ENCODE measurements at regions not wholly inside any gene's neighbourhood (a gene's known extent, or its start where the extent isn't known, plus 50 kb on each side); places are given as distances from the start of the nearest gene placed in this dataset.

DNA sequence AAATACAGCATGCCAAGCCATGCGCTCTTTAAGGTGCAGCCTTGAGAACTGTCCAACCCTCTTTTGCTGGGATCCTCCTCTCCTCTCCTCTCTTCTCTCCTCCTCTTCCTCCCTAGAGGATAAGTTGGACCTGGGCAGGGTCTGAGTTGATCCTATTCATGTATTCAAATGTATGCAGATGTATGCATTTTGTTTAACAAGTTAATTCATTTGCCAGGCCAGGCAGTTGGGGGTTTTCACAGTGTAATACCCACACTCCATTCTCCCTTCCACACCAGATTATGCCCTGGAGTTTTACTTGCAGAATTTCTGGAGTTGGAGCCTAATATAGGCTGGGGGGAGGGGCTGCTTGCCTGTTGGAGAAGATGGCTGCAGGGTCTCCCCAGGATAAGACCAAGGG, 226.2 kb upstream of the SDK2 start:
- TF ChIP-seq EZH2 (IDR thresholded peaks at IDR 0.05; ENCODE audit: borderline replicate concordance, insufficient read depth, low read length, poor library complexity, severe bottlenecking) (no peak), EP300 (conservative IDR thresholded peaks at IDR 0.05; ENCODE audit: poor library complexity, severe bottlenecking) (no peak), MXI1 (conservative IDR thresholded peaks at IDR 0.05; ENCODE audit: poor library complexity, severe bottlenecking) (no peak), TAF1 (IDR thresholded peaks at IDR 0.05; ENCODE audit: low read depth) (no peak), RAD21 (conservative IDR thresholded peaks at IDR 0.05) (no peak), POLR2AphosphoS5 (IDR thresholded peaks at IDR 0.05) (no peak), SMC3 (conservative IDR thresholded peaks at IDR 0.05; ENCODE audit: poor library complexity) (no peak)
- TF ChIP-seq, protein P1, sequence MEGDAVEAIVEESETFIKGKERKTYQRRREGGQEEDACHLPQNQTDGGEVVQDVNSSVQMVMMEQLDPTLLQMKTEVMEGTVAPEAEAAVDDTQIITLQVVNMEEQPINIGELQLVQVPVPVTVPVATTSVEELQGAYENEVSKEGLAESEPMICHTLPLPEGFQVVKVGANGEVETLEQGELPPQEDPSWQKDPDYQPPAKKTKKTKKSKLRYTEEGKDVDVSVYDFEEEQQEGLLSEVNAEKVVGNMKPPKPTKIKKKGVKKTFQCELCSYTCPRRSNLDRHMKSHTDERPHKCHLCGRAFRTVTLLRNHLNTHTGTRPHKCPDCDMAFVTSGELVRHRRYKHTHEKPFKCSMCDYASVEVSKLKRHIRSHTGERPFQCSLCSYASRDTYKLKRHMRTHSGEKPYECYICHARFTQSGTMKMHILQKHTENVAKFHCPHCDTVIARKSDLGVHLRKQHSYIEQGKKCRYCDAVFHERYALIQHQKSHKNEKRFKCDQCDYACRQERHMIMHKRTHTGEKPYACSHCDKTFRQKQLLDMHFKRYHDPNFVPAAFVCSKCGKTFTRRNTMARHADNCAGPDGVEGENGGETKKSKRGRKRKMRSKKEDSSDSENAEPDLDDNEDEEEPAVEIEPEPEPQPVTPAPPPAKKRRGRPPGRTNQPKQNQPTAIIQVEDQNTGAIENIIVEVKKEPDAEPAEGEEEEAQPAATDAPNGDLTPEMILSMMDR (IDR thresholded peaks at IDR 0.05; ENCODE audit: poor library complexity, severe bottlenecking) = no peak
- TF ChIP-seq, protein P2, sequence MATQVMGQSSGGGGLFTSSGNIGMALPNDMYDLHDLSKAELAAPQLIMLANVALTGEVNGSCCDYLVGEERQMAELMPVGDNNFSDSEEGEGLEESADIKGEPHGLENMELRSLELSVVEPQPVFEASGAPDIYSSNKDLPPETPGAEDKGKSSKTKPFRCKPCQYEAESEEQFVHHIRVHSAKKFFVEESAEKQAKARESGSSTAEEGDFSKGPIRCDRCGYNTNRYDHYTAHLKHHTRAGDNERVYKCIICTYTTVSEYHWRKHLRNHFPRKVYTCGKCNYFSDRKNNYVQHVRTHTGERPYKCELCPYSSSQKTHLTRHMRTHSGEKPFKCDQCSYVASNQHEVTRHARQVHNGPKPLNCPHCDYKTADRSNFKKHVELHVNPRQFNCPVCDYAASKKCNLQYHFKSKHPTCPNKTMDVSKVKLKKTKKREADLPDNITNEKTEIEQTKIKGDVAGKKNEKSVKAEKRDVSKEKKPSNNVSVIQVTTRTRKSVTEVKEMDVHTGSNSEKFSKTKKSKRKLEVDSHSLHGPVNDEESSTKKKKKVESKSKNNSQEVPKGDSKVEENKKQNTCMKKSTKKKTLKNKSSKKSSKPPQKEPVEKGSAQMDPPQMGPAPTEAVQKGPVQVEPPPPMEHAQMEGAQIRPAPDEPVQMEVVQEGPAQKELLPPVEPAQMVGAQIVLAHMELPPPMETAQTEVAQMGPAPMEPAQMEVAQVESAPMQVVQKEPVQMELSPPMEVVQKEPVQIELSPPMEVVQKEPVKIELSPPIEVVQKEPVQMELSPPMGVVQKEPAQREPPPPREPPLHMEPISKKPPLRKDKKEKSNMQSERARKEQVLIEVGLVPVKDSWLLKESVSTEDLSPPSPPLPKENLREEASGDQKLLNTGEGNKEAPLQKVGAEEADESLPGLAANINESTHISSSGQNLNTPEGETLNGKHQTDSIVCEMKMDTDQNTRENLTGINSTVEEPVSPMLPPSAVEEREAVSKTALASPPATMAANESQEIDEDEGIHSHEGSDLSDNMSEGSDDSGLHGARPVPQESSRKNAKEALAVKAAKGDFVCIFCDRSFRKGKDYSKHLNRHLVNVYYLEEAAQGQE (IDR thresholded peaks at IDR 0.05; ENCODE audit: borderline replicate concordance) = no peak

Measured in neural cell (in vitro differentiated cells).